HUES6 (cell line): ENCODE measurements at regions not wholly inside any gene's neighbourhood (a gene's known extent, or its start where the extent isn't known, plus 50 kb on each side); places are given as distances from the start of the nearest gene placed in this dataset.

ENCODE experiments used
- H3K27ac ChIP-seq: 2 replicates; pipeline ENCODE4 v1.7.0; 2013; ENCODE audit warnings: low read depth, mild to moderate bottlenecking, low read length, inconsistent platforms
- H3K27me3 ChIP-seq: 2 replicates; pipeline ENCODE4 v1.6.1; 2013; ENCODE audit warnings: low read length; ENCODE audit not compliant: control insufficient read depth, insufficient read depth
- H3K36me3 ChIP-seq: 2 replicates; pipeline ENCODE4 v1.6.1; 2013; ENCODE audit warnings: low read length; ENCODE audit not compliant: control insufficient read depth, insufficient read depth
- H3K4me1 ChIP-seq: 2 replicates; pipeline ENCODE4 v1.6.1; 2013; ENCODE audit warnings: low read length; ENCODE audit not compliant: control insufficient read depth, insufficient read depth
- H3K4me3 ChIP-seq: 2 replicates; pipeline ENCODE4 v1.5.1; 2013; ENCODE audit warnings: low read depth, low read length
- H3K9ac ChIP-seq: one replicate; pipeline ENCODE4 v1.6.1; 2013; ENCODE audit warnings: mild to moderate bottlenecking, low read length
- H3K9me3 ChIP-seq: 2 replicates; pipeline ENCODE4 v1.6.1; 2013; ENCODE audit warnings: low read depth, low read length; ENCODE audit not compliant: control insufficient read depth, insufficient read depth

DNA sequence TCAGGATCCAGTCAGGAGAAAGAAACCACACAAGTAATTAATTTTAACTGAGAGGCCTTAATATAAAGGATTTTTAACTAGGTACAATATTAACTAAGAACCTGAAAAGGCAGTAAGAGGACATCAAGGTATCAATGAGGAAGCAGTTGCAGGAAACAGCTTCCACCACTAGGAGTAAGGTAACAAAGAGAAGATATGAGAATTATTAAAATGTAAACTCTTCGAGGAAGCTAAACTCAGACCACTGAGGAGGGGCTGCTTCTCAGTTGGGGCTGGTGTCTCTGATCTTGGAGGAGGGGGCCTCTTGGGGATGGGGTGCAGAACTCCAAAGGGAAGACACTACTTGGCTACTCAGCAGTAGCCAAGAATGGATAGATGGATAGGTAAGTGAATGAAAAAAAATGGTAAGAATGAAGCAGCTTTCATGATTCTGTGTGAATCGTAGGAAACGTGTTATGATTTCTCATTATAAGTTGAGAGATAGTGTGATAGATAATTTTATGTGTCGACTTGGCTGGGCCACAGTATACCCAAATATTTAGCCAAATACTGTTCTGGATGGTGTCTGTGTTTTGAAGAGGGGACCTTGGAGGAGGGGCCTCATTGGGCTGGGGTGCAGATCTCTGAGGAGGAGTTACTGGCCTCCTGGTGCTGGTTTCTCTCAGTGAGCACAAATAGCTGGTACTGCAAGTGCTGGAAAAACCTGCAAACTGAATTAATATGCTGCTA, 547.7 kb upstream of the LRRTM1 start:
- H3K4me3 ChIP-seq, result no peak overlapping the region
- no peaks in the 10 kb centered on the region for H3K4me1 ChIP-seq

DNA sequence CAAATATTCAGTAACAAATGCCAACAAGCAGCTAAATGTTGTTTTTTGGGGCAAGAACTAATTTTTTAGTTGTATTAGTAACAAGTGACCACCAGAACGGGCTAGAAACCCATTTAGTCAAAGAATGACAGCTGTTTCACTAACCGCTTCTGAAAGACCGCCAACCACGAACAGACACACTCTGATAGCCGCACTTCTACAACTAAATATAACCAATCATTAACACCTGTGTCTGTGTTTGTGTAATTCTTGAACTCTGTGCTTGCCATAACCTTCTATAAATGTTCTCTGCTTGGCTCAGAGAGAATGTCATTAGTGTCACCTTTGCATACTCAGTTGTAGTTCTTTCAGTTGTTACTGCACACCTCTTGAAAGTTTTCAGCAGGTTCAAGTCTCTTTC, 526.3 kb upstream of the LRRTM1 start:
- Histone ChIP-seq H3K9ac (no peak overlapping the region), H3K9me3 (no peaks in the 10 kb centered on the region), H3K27me3 (no peaks in the 10 kb centered on the region), H3K36me3 (no peaks in the 10 kb centered on the region), H3K4me3 (no peak overlapping the region), H3K4me1 (no peaks in the 10 kb centered on the region), H3K27ac (no peak overlapping the region)

More for the DNA sequence above, 547.7 kb upstream of the LRRTM1 start:
- Histone ChIP-seq H3K36me3 (no peaks in the 10 kb centered on the region), H3K27me3 (no peaks in the 10 kb centered on the region), H3K9ac (no peak overlapping the region), H3K9me3 (no peaks in the 10 kb centered on the region), H3K27ac (no peak overlapping the region)

DNA sequence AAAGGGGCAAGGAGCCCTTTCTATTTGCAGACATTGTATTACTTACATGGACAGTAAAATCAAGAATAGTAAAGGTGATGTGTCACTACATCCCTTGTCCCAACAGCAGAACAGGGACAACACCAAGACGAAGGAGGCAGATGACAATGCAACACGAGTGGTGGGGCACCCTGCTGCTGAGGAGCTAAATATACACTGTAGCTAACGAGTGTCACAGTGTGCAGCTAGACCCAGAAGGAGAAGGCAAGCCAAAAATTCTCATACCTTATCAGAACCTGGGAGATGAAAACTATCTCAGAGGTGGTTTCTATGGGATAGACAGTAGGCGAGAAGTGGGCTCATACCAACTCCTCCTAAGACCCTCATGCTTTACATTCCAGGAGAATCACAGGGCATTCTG, 518.4 kb upstream of the LRRTM1 start:
- Histone ChIP-seq H3K4me3 (no peak overlapping the region), H3K4me1 (no peaks in the 10 kb centered on the region), H3K27ac (no peak overlapping the region), H3K27me3 (no peaks in the 10 kb centered on the region), H3K36me3 (no peaks in the 10 kb centered on the region), H3K9me3 (no peaks in the 10 kb centered on the region), H3K9ac (no peak overlapping the region)

DNA sequence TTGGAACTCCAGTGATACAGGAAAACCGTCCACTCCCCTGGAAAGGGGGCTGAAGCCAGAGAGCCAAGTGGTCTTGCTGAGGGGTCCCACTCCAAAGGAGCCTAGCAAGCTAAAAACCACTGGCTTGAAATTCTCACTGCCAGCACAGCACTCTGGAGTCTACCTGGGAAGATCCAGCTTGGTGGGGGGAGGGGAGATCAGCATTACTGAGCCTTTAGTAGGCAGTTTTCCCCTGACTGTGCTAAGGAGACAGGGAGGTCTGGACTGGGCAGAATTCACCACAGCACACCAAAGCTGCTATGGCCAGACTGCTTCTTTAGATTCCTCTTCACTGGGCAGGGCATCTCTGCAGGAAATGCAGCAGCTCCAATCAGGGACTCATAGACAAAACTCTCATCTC, 510.7 kb upstream of the LRRTM1 start:
- H3K27me3 ChIP-seq, result no peaks in the 10 kb centered on the region
- H3K36me3 ChIP-seq, result no peaks in the 10 kb centered on the region
- no peak overlapping the region for H3K27ac ChIP-seq
- no peaks in the 10 kb centered on the region for H3K9me3 ChIP-seq
- H3K4me1 ChIP-seq, result peaks cover 6% of the 10 kb centered on the region; the same call in 1 of the 2 replicates
- H3K4me3 ChIP-seq, result no peak overlapping the region
- no peak overlapping the region for H3K9ac ChIP-seq

DNA sequence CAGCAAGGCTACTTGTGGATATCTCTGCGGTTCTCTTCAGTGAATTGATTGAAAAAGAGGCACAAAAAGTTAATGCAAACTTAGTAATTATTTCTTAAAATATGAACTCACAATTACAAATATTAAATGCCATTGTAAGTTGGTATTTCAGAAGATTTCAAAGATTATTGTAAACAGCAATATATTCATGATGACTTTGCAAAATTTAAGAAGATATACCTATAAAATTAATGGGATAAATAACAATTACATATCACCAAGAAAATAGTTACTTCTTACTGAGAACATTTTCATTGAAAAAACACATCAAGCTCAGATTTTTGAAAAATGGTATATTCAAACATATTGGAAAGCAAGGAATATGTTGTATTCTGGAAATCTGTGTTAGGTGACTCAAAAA, 482.0 kb upstream of the LRRTM1 start:
- Histone ChIP-seq H3K9me3 (0 out of 2 replicates have a peak, but pooled peaks cover 5% of the 10 kb centered on the region), H3K36me3 (no peaks in the 10 kb centered on the region), H3K27me3 (no peaks in the 10 kb centered on the region), H3K4me1 (0 out of 2 replicates have a peak, but pooled peaks cover 6% of the 10 kb centered on the region), H3K4me3 (no peak overlapping the region), H3K27ac (no peak overlapping the region), H3K9ac (no peak overlapping the region)

DNA sequence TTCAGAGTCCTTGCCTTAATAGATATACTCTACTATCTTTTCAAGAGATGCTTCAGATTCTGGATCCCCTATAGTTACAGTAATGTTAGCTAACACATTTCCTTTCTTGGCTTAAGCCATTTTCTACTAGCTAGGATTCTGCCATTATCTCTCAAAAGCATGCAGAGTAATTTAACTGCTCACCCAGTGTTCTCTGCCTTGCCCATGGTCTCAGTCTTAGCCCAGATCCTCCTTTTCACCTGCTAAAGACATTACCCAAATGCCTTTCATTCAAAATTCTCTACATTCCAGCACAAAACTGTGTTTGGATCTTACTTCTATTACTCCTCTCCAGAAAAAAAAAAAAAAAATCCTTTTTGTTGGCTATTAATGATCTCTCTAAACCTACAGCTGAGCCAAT, 474.2 kb upstream of the LRRTM1 start:
- Histone ChIP-seq H3K4me1 (no peaks in the 10 kb centered on the region), H3K27me3 (no peaks in the 10 kb centered on the region), H3K27ac (no peak overlapping the region), H3K36me3 (no peaks in the 10 kb centered on the region), H3K9ac (no peak overlapping the region), H3K4me3 (no peak overlapping the region), H3K9me3 (0 out of 2 replicates have a peak, but pooled peaks cover 5% of the 10 kb centered on the region)

DNA sequence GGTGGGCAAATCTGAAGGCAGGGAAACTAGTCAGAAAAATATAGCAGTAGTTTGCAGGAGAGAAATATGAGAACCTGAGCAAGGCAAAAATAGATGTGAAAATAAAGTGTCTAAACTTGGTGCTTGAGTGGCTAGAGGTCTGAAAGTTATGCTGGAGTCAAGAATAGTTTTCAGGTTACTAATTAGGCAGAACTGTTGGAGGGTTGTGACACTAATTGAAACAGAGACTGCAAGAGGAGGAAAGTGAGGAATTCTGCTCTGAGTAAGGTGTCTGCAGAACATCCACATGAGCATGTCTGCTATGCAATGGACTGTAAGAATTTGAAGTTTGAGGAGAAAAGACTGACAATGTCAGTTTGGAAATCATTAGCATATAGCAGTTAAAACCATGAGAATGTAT, 444.0 kb upstream of the LRRTM1 start:
- Histone ChIP-seq H3K9me3 (no peaks in the 10 kb centered on the region), H3K4me1 (no peaks in the 10 kb centered on the region), H3K27me3 (no peaks in the 10 kb centered on the region), H3K36me3 (no peaks in the 10 kb centered on the region), H3K9ac (no peak overlapping the region), H3K27ac (no peak overlapping the region), H3K4me3 (no peak overlapping the region)

DNA sequence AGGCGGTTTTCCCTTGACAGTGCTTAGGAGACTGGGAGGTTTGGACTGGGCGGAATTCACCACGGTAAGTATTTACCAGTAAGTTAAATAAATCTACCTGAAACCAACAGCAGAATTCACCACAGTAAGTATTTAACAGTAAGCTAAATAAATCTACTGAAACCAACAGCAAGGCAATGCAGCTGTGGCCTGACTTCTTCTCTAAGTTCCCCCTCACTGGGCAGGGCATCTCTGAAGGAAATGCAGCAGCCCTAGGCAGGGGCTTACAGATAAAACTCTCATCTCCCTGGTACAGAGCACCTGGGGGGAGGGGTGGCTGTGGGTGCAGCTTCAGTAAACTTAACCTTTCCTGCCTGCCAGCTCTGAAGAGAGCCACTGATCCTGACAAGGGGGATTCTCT, 432.5 kb upstream of the LRRTM1 start:
- Histone ChIP-seq H3K27me3 (no peaks in the 10 kb centered on the region), H3K9ac (no peak overlapping the region), H3K36me3 (no peaks in the 10 kb centered on the region), H3K4me1 (no peaks in the 10 kb centered on the region), H3K9me3 (no peaks in the 10 kb centered on the region), H3K4me3 (no peak overlapping the region), H3K27ac (no peak overlapping the region)

DNA sequence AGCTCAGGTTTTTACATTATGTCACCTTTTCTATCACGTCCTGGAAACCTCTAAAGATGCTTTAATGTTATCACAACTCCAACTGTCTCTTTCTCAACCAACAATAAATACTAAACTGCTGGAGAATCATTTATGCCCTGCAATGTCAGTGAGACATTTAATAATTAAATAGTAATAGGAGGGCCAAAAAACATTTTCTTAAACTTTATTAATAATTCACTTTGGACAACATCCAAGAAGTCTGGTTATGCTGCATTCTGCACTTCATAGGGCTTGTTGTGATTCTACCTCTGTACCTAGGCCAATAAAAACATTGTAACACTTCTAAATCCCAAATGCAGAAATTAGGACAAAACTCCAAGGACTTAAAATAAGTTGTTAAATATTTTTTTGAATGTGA, 420.4 kb upstream of the LRRTM1 start:
- H3K36me3 ChIP-seq, result no peaks in the 10 kb centered on the region
- H3K27ac ChIP-seq, result no peak overlapping the region
- H3K9ac ChIP-seq, result no peak overlapping the region
- H3K4me3 ChIP-seq, result no peak overlapping the region
- H3K4me1 ChIP-seq, result no peaks in the 10 kb centered on the region
- H3K27me3 ChIP-seq, result no peaks in the 10 kb centered on the region
- no peaks in the 10 kb centered on the region for H3K9me3 ChIP-seq

DNA sequence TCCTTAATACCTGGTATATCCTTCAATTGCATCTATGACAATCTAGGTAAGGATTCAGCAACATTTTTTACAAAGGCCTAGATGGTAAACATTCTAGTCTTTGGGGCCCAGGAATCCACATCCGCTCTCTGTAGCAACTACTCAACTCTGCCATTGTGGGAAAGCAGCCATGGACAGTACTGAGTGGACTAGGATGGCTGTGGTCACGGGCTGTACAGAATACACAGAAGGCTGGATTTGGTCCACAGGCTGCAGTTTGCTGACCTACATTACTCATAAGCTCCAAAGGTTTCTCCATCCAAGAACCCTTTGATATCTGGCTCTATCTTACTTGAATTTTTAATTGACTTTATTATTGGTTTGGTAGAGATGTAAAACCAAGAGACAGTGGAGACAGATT, 418.3 kb upstream of the LRRTM1 start:
- no peak overlapping the region for H3K4me3 ChIP-seq
- no peaks in the 10 kb centered on the region for H3K4me1 ChIP-seq

DNA sequence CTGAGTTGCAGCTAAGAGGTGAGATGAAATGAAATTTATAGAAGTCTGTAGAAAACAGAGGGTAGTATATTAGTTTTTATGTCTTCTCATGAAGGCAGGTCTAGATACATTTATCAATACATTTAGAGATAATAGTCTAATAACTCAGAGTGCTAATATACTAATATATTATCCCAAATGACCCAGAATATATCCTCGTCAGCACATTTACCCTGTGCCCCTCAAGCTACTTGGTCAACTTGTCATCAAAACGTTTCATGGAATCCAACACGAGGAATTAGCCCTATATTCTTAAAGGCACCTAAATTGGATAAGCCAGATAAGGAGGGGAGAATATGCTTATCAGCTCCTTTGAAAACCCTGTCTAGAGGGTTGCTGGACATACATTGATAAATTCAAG, 415.1 kb upstream of the LRRTM1 start:
- Histone ChIP-seq H3K27ac (no peak overlapping the region), H3K36me3 (no peaks in the 10 kb centered on the region), H3K9ac (no peak overlapping the region), H3K4me3 (no peak overlapping the region), H3K4me1 (no peaks in the 10 kb centered on the region), H3K27me3 (no peaks in the 10 kb centered on the region), H3K9me3 (no peaks in the 10 kb centered on the region)

More for the DNA sequence above, 418.3 kb upstream of the LRRTM1 start:
- Histone ChIP-seq H3K27ac (no peak overlapping the region), H3K27me3 (no peaks in the 10 kb centered on the region), H3K36me3 (no peaks in the 10 kb centered on the region), H3K9me3 (no peaks in the 10 kb centered on the region), H3K9ac (no peak overlapping the region)
